ENCODE measurements at regions not wholly inside any gene's neighbourhood (a gene's known extent, or its start where the extent isn't known, plus 50 kb on each side); places are given as distances from the start of the nearest gene placed in this dataset.

GRCh38 chr3:78322780-78323179 is 1282.9 kb downstream of the ROBO2 start (continued):
- TF ChIP-seq TFDP1 (CRISPR knock-in tag; IDR thresholded peaks at IDR 0.05; ENCODE audit: borderline replicate concordance): no peak
- no peak for TF ChIP-seq ZNF350 (CRISPR knock-in tag; IDR thresholded peaks at IDR 0.05; ENCODE audit: borderline replicate concordance, low read depth)
- TF ChIP-seq ZNF781 (CRISPR knock-in tag; IDR thresholded peaks at IDR 0.05; ENCODE audit: borderline replicate concordance, not compliant biosample characterization): no peak
- no peak for TF ChIP-seq KLF11 (CRISPR knock-in tag; IDR thresholded peaks at IDR 0.05)

GRCh38 chr3:78337801-78338211 is 1297.9 kb downstream of the ROBO2 start:
- Histone ChIP-seq H3K9me3 (ENCODE audit: low read length) (no peaks in the 10 kb centered on the region), H3K4me1 (ENCODE audit: insufficient read depth, low read length) (no peaks in the 10 kb centered on the region), H2AFZ (ENCODE audit: low read length) (no peak overlapping the region), H3K4me2 (ENCODE audit: low read depth, low read length) (no peak overlapping the region), H3K79me2 (ENCODE audit: insufficient read depth, low read length) (no peaks in the 10 kb centered on the region), H3K4me3 (replicated peaks in 1 of 3; ENCODE audit: insufficient read depth in 1 of 3, low read depth in 2 of 3, low read length in 3 of 3) (no peak overlapping the region), H3K27me3 (ENCODE audit: control insufficient read depth in 1 of 2, insufficient read depth in 2 of 2, low read length in 2 of 2) (no peaks in the 10 kb centered on the region; a peak in 1 of 5 replicates), H4K20me1 (ENCODE audit: insufficient read depth, low read length) (no peaks in the 10 kb centered on the region), H3K9ac (ENCODE audit: insufficient read depth, low read depth, low read length) (no peak overlapping the region), H3K27ac (ENCODE audit: extremely low read length, insufficient read depth, low read length) (no peak overlapping the region), H3K36me3 (replicated peaks in 1 of 2; ENCODE audit: control insufficient read depth in 1 of 2, insufficient read depth in 2 of 2, low read length in 2 of 2) (no peaks in the 10 kb centered on the region)
- in situ Hi-C loops (cut with HindIII; ENCODE audit: extremely low pct_ligation_motif_present, low pct_unique_long_range_greater_than_20kb): no loop called here
- ATAC-seq: no peak
- no TSS peak for BruUV-seq (replicated peaks)
- WGBS (ENCODE audit: low lambda C conversion rate): 7% methylated on average over 2 of the region's 2 CpGs
- POLR2A ChIA-PET: no interaction called here
- intact Hi-C loops (cut with micrococcal nuclease; ENCODE audit: unreplicated experiment): no loop called here
- no peak for FAIRE-seq
- CTCF ChIA-PET (ENCODE audit: low intra/inter-chr PET ratio, low total read pairs): no interaction called here
- no peak for DNase-seq (ENCODE audit: low spot score)
- no peak for TF ChIP-seq ZNF260 (CRISPR knock-in tag; IDR thresholded peaks at IDR 0.05; ENCODE audit: borderline replicate concordance, low read depth)
- TF ChIP-seq ZNF589 (CRISPR knock-in tag; conservative IDR thresholded peaks at IDR 0.05): no peak
- no peak for TF ChIP-seq NCOA2 (CRISPR knock-in tag; IDR thresholded peaks at IDR 0.05)
- no peak for TF ChIP-seq CCDC6 (CRISPR knock-in tag; IDR thresholded peaks at IDR 0.05)
- TF ChIP-seq ZNF75D (CRISPR knock-in tag; IDR thresholded peaks at IDR 0.05; ENCODE audit: borderline replicate concordance): no peak
- no peak for TF ChIP-seq SYNCRIP (IDR thresholded peaks at IDR 0.05; ENCODE audit: insufficient read depth, low read depth, low read length)
- no peak for TF ChIP-seq ZNF136 (CRISPR knock-in tag; IDR thresholded peaks at IDR 0.05; ENCODE audit: low read depth)
- TF ChIP-seq ZNF577 (CRISPR knock-in tag; IDR thresholded peaks at IDR 0.05; ENCODE audit: borderline replicate concordance, low read depth): no peak
- TF ChIP-seq NCOA1 (CRISPR knock-in tag; IDR thresholded peaks at IDR 0.05): no peak
- TF ChIP-seq, protein P1, sequence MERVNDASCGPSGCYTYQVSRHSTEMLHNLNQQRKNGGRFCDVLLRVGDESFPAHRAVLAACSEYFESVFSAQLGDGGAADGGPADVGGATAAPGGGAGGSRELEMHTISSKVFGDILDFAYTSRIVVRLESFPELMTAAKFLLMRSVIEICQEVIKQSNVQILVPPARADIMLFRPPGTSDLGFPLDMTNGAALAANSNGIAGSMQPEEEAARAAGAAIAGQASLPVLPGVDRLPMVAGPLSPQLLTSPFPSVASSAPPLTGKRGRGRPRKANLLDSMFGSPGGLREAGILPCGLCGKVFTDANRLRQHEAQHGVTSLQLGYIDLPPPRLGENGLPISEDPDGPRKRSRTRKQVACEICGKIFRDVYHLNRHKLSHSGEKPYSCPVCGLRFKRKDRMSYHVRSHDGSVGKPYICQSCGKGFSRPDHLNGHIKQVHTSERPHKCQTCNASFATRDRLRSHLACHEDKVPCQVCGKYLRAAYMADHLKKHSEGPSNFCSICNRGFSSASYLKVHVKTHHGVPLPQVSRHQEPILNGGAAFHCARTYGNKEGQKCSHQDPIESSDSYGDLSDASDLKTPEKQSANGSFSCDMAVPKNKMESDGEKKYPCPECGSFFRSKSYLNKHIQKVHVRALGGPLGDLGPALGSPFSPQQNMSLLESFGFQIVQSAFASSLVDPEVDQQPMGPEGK (CRISPR knock-in tag; IDR thresholded peaks at IDR 0.05): no peak
- no peak for TF ChIP-seq TERF1 (CRISPR knock-in tag; IDR thresholded peaks at IDR 0.05)
- TF ChIP-seq ZNF513 (CRISPR knock-in tag; conservative IDR thresholded peaks at IDR 0.05): no peak
